ENCODE measurements at regions not wholly inside any gene's neighbourhood (a gene's known extent, or its start where the extent isn't known, plus 50 kb on each side); places are given as distances from the start of the nearest gene placed in this dataset.

DNA sequence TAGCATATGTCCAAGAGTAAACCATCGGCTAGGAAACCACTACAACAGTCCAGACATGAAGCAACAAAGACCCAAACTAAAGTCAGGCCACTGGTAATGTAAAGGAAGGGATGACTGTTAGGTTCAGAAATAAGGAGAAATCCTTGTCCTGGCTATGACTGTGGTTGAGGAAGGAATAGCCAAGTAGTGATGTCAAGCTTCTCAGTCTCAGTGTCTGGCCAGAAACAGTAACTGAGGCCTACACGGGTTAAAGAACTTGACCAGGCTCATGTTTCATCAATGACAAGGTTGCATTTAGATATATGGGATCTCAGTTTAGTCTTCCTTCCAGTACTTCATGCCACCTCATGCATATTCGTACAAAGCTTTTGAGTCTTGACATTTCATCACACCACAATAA lies 162.0 kb downstream of the ETAA1 start:
- no peaks in the 10 kb centered on the region for H3K9me3 ChIP-seq (ENCODE audit: control insufficient read depth, insufficient read depth, low read length)
- H3K27ac ChIP-seq (ENCODE audit: low read depth, low read length) = no peak overlapping the region
- H3K27me3 ChIP-seq (ENCODE audit: control insufficient read depth, insufficient read depth, low read length) = no peaks in the 10 kb centered on the region
- H3K36me3 ChIP-seq (ENCODE audit: control insufficient read depth, insufficient read depth, low read length) = no peaks in the 10 kb centered on the region
- H3K4me1 ChIP-seq (ENCODE audit: control insufficient read depth, insufficient read depth, low read length) = no peaks in the 10 kb centered on the region
- no peak overlapping the region for H3K4me3 ChIP-seq (ENCODE audit: low read depth, low read length)
- H3K9ac ChIP-seq (ENCODE audit: low read depth, low read length) = no peak overlapping the region

DNA sequence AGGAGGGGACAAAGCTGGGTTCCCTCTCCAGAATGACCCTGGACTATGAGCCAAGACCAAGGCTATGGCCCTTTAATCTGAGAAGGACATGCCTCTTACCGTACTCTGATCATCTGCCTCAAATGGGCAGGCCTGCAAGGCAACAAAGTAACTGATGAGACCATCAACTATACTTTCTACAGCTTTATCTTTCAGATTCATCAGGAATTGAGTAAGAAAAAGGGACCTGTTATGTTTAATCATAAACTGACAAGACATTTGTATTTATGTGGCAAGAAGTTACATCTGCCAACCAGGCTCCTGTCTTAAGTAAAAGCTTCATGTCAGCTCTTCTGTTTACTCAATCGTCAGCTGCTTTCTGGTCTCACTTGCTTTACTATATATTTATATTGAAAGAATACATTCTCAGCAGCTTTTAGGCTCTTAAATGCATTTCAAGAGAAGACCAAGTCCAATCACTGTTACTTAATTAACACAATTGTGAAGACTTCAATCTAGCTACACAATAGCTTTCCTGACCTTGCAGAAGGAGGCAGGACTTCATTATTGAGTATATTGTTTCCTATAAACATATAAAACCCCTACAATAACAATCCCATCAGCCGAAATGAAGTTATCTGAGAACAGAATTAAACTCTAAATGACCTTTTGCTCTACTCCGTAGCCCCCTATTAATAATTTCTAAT lies 163.8 kb downstream of the ETAA1 start:
- no peak overlapping the region for H3K4me3 ChIP-seq (ENCODE audit: low read depth, low read length)
- no peak overlapping the region for H3K27ac ChIP-seq (ENCODE audit: low read depth, low read length)
- H3K9ac ChIP-seq (ENCODE audit: low read depth, low read length) = no peak overlapping the region
- H3K9me3 ChIP-seq (ENCODE audit: control insufficient read depth, insufficient read depth, low read length) = no peaks in the 10 kb centered on the region
- no peaks in the 10 kb centered on the region for H3K4me1 ChIP-seq (ENCODE audit: control insufficient read depth, insufficient read depth, low read length)
- no peaks in the 10 kb centered on the region for H3K36me3 ChIP-seq (ENCODE audit: control insufficient read depth, insufficient read depth, low read length)
- no peaks in the 10 kb centered on the region for H3K27me3 ChIP-seq (ENCODE audit: control insufficient read depth, insufficient read depth, low read length)

DNA sequence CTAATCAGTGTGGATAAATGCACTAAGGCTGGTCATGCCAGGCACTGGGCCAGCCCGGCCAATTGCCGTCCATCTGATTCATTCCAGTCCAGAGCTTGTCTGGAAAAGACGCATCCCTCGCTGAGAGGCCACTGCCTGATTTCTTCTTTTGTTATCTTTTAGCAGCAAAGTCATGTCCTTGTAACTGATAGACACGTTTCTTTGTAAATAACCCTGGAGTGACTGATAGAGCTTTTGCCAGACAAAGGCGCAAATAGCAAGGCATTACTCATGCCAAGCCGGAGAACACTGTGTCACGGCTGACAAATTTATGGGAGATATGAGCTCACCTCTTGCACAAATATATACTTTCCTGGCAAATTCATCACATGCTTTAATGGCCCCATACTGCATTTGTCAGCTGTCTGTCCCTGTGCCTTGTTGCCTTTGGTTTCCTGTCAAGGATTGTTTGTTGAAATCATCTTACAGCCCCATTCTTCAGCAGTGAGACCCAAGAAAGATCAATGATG lies 164.4 kb downstream of the ETAA1 start:
- no peaks in the 10 kb centered on the region for H3K4me1 ChIP-seq (ENCODE audit: control insufficient read depth, insufficient read depth, low read length)
- no peaks in the 10 kb centered on the region for H3K9me3 ChIP-seq (ENCODE audit: control insufficient read depth, insufficient read depth, low read length)
- no peak overlapping the region for H3K27ac ChIP-seq (ENCODE audit: low read depth, low read length)
- no peaks in the 10 kb centered on the region for H3K36me3 ChIP-seq (ENCODE audit: control insufficient read depth, insufficient read depth, low read length)
- H3K27me3 ChIP-seq (ENCODE audit: control insufficient read depth, insufficient read depth, low read length) = no peaks in the 10 kb centered on the region
- H3K9ac ChIP-seq (ENCODE audit: low read depth, low read length) = no peak overlapping the region
- H3K4me3 ChIP-seq (ENCODE audit: low read depth, low read length) = no peak overlapping the region

DNA sequence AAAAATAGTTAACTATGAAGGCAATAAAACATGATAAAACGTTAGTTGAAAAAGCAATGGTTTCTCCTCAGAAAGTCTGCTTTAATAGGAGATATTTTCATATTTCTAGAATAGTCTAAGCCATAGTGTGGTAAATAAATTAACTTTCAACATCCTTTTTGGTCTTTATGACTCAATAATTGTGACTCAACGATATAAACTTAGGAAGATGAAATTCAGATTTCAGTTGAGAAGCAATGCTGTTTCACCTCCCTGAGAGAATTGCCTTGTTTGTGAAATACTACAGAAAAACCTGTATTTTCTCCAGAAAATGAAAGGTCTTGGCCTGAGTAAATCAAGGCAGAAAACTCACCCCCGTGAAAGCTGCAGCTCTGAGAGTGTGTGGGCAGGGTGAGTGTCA lies 166.9 kb downstream of the ETAA1 start:
- Histone ChIP-seq H3K4me3 (ENCODE audit: low read depth, low read length) (no peak overlapping the region), H3K27ac (ENCODE audit: low read depth, low read length) (no peak overlapping the region), H3K9me3 (ENCODE audit: control insufficient read depth, insufficient read depth, low read length) (no peaks in the 10 kb centered on the region), H3K36me3 (ENCODE audit: control insufficient read depth, insufficient read depth, low read length) (no peaks in the 10 kb centered on the region), H3K27me3 (ENCODE audit: control insufficient read depth, insufficient read depth, low read length) (no peaks in the 10 kb centered on the region), H3K9ac (ENCODE audit: low read depth, low read length) (no peak overlapping the region), H3K4me1 (ENCODE audit: control insufficient read depth, insufficient read depth, low read length) (no peaks in the 10 kb centered on the region)

DNA sequence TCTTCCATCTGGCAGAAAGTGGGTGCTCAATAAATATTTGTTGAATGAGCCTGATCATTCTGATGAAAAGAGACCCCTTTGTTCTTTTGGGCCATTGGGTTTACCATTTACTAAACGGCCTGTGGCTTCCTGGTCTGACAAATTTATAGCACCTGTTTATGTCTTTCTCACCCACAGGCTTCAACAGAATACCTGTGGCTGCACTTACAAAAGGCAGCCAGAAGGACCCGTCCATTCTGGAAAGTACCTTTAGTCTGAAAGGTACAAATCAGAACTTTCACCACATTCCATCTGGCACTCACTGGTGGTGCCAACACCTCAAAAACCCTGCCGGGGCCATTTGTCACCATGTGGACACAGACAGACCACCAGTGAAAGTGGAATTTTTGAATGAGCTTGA lies 167.5 kb downstream of the ETAA1 start:
- no peak overlapping the region for H3K4me3 ChIP-seq (ENCODE audit: low read depth, low read length)
- no peaks in the 10 kb centered on the region for H3K9me3 ChIP-seq (ENCODE audit: control insufficient read depth, insufficient read depth, low read length)
- no peak overlapping the region for H3K27ac ChIP-seq (ENCODE audit: low read depth, low read length)
- H3K27me3 ChIP-seq (ENCODE audit: control insufficient read depth, insufficient read depth, low read length) = no peaks in the 10 kb centered on the region
- H3K4me1 ChIP-seq (ENCODE audit: control insufficient read depth, insufficient read depth, low read length) = no peaks in the 10 kb centered on the region
- no peak overlapping the region for H3K9ac ChIP-seq (ENCODE audit: low read depth, low read length)
- no peaks in the 10 kb centered on the region for H3K36me3 ChIP-seq (ENCODE audit: control insufficient read depth, insufficient read depth, low read length)

DNA sequence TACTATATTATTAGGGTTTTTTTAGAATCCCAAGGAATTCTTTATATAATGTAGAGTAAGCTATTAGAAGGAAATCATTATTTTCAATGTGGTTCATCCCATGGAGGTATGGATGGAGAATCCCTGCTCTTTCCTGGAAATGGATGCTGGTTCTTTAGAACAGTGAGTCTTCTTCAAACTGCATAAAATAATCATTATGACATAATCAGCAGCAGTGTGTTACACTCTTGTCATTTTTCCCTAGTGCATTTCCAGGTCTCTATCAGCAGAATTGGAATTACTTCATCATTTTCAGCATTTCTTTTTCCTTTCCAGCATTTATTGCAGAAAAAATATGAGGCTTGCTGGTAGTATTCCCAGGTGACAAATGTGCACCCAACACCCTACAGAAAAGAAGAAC lies 168.1 kb downstream of the ETAA1 start:
- no peak overlapping the region for H3K9ac ChIP-seq (ENCODE audit: low read depth, low read length)
- H3K4me3 ChIP-seq (ENCODE audit: low read depth, low read length) = no peak overlapping the region
- H3K27ac ChIP-seq (ENCODE audit: low read depth, low read length) = no peak overlapping the region
- no peaks in the 10 kb centered on the region for H3K27me3 ChIP-seq (ENCODE audit: control insufficient read depth, insufficient read depth, low read length)
- H3K4me1 ChIP-seq (ENCODE audit: control insufficient read depth, insufficient read depth, low read length) = no peaks in the 10 kb centered on the region
- no peaks in the 10 kb centered on the region for H3K9me3 ChIP-seq (ENCODE audit: control insufficient read depth, insufficient read depth, low read length)
- no peaks in the 10 kb centered on the region for H3K36me3 ChIP-seq (ENCODE audit: control insufficient read depth, insufficient read depth, low read length)

DNA sequence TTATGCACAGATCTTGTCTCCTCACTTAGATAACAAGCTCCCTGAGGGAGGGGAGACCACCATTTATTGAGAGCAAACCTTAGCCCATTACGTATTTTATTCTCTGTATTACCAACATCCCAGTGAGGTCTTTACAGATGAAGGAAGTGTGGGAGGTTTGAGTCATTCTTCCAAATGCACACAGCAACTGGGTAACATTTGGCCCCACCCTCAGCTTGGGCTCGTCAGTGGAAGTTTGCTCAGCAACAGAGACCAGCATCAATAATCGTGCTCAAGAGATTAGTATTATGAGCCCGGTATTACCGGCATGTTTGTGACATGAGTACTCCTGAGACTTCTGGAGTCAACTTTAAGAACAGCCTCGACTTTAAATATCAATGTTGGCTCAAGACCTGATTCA lies 168.6 kb downstream of the ETAA1 start:
- Histone ChIP-seq H3K27ac (ENCODE audit: low read depth, low read length) (no peak overlapping the region), H3K36me3 (ENCODE audit: control insufficient read depth, insufficient read depth, low read length) (no peaks in the 10 kb centered on the region), H3K9me3 (ENCODE audit: control insufficient read depth, insufficient read depth, low read length) (no peaks in the 10 kb centered on the region), H3K4me1 (ENCODE audit: control insufficient read depth, insufficient read depth, low read length) (no peaks in the 10 kb centered on the region), H3K27me3 (ENCODE audit: control insufficient read depth, insufficient read depth, low read length) (no peaks in the 10 kb centered on the region), H3K9ac (ENCODE audit: low read depth, low read length) (no peak overlapping the region), H3K4me3 (ENCODE audit: low read depth, low read length) (no peak overlapping the region)

DNA sequence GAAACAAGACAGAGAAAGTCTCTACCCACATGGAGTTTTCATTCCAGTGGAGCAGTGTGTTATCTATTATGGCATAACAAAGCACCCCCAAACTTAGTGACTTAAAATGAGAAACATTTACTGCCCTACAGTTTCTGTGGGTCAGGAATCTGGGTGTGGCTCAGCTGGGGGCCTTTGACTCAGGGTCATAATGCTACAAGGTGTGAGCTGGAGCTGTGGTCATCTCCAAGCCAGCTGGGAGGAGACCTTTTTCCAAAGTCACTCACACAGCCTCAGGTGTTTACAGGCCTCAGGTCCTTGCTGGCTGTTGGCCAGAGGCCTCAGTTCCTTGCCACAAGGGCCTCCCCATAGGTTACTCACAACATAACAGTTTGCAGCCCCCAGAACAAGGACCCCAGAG lies 169.2 kb downstream of the ETAA1 start:
- Histone ChIP-seq H3K36me3 (ENCODE audit: control insufficient read depth, insufficient read depth, low read length) (no peaks in the 10 kb centered on the region), H3K9ac (ENCODE audit: low read depth, low read length) (no peak overlapping the region), H3K4me1 (ENCODE audit: control insufficient read depth, insufficient read depth, low read length) (no peaks in the 10 kb centered on the region), H3K9me3 (ENCODE audit: control insufficient read depth, insufficient read depth, low read length) (no peaks in the 10 kb centered on the region), H3K4me3 (ENCODE audit: low read depth, low read length) (no peak overlapping the region), H3K27me3 (ENCODE audit: control insufficient read depth, insufficient read depth, low read length) (no peaks in the 10 kb centered on the region), H3K27ac (ENCODE audit: low read depth, low read length) (no peak overlapping the region)

DNA sequence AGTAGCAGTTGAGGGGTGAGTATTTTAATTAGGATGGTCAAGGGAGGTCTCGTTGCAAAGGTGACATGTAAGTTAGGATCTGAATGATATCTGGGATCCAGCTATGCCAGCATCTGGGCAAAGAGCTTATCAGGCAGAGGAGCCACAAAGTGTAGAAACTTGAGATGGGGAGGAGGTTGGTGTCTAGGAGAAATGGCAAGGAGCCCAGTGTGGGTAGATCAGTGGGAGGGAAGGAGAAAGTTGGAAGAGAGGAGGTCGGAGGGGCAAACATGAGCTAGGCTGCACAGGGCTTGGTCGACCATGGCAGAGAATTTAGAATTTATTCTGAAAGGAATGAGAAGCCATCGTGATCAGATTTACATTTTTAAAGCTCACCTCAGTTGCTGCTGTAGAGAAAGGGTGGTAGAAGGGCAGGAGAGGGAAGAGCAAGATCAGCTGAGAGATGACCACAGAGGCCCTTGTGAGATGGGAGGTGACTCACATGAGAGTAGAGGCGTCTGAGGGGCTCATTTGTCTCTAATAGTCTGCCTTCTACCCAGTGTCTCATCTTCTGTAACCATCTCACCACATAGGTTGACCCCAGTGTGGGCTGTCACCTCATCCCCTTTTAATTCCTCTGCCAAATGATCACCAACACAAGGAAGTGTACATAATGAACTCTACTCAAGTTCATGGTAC lies 170.0 kb downstream of the ETAA1 start:
- Histone ChIP-seq H3K4me1 (ENCODE audit: control insufficient read depth, insufficient read depth, low read length) (no peaks in the 10 kb centered on the region), H3K27ac (ENCODE audit: low read depth, low read length) (no peak overlapping the region), H3K9ac (ENCODE audit: low read depth, low read length) (no peak overlapping the region)

DNA sequence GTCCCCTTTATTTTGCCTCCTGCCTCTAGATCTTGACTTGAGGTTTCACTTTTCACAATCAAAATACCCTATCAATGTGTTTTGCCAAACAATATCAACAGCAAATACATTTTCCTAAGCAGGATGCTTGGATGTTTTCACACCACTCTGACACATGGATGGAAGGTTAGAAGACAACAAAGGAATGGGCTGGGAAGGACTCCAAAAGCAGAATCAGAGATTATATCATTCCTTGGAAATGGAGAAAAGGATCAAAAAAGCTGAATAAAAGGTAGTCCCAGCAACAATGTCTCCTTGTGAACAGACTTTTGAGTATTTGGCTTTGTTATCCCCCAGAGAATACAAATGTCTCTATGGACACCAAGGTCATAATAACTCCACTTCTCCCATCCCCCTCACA lies 170.8 kb downstream of the ETAA1 start:
- Histone ChIP-seq H3K27me3 (ENCODE audit: control insufficient read depth, insufficient read depth, low read length) (no peaks in the 10 kb centered on the region), H3K36me3 (ENCODE audit: control insufficient read depth, insufficient read depth, low read length) (no peaks in the 10 kb centered on the region), H3K27ac (ENCODE audit: low read depth, low read length) (no peak overlapping the region), H3K9ac (ENCODE audit: low read depth, low read length) (no peak overlapping the region), H3K9me3 (ENCODE audit: control insufficient read depth, insufficient read depth, low read length) (no peaks in the 10 kb centered on the region), H3K4me3 (ENCODE audit: low read depth, low read length) (no peak overlapping the region), H3K4me1 (ENCODE audit: control insufficient read depth, insufficient read depth, low read length) (no peaks in the 10 kb centered on the region)

More for the DNA sequence above, 170.0 kb downstream of the ETAA1 start:
- Histone ChIP-seq H3K27me3 (ENCODE audit: control insufficient read depth, insufficient read depth, low read length) (no peaks in the 10 kb centered on the region), H3K4me3 (ENCODE audit: low read depth, low read length) (no peak overlapping the region), H3K9me3 (ENCODE audit: control insufficient read depth, insufficient read depth, low read length) (no peaks in the 10 kb centered on the region), H3K36me3 (ENCODE audit: control insufficient read depth, insufficient read depth, low read length) (no peaks in the 10 kb centered on the region)

DNA sequence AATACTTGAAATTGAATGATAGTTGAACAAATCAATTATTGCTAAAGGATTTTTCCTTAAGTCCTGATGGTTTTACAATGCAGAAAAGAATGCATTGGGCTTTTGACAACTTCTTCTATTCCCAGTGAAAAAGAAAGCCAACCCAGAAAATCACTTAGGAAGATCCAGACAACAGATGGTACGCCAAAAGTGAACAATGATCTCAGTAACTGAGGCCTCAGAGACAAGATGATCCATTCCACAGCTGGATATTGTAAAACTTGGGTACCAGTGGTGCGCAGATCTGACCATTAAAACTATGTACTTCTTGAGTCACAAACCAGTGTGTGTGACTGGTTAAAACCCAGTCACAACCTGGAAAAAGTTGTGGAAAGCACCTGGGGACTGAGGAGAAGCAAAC lies 173.5 kb downstream of the ETAA1 start:
- Histone ChIP-seq H3K27me3 (ENCODE audit: control insufficient read depth, insufficient read depth, low read length) (no peaks in the 10 kb centered on the region), H3K27ac (ENCODE audit: low read depth, low read length) (no peak overlapping the region), H3K9me3 (ENCODE audit: control insufficient read depth, insufficient read depth, low read length) (no peaks in the 10 kb centered on the region), H3K4me1 (ENCODE audit: control insufficient read depth, insufficient read depth, low read length) (no peaks in the 10 kb centered on the region), H3K4me3 (ENCODE audit: low read depth, low read length) (no peak overlapping the region), H3K36me3 (ENCODE audit: control insufficient read depth, insufficient read depth, low read length) (no peaks in the 10 kb centered on the region), H3K9ac (ENCODE audit: low read depth, low read length) (no peak overlapping the region)
